ENCODE measurements at regions not wholly inside any gene's neighbourhood (a gene's known extent, or its start where the extent isn't known, plus 50 kb on each side); places are given as distances from the start of the nearest gene placed in this dataset.
"Not testable (repeated sequence)": the region's sequence is repeated elsewhere in the genome, so short reads cannot be mapped to it uniquely, and the experiment has no call there.

DNA sequence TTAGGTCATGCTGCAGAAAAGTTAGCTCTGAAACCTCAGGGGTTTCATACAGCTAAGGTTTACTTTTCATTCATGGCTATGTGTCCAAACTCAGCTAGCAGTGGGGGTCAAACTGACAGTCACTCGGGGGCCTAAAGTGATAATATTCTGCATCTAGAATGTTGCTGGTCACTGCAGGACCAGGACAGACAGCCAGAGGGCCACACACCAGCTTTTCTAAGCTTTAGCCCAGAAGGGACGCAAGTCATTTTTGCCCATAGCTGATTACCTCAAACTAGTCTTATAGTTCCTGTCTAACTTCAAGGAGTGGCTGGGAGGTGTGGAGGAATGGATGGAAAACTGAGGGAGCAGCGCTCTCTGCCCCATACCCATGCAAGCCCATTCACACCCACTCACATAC lies 163.0 kb upstream of the NLRP1 start:
- no peak for DNase-seq (ENCODE audit: low spot score)

DNA sequence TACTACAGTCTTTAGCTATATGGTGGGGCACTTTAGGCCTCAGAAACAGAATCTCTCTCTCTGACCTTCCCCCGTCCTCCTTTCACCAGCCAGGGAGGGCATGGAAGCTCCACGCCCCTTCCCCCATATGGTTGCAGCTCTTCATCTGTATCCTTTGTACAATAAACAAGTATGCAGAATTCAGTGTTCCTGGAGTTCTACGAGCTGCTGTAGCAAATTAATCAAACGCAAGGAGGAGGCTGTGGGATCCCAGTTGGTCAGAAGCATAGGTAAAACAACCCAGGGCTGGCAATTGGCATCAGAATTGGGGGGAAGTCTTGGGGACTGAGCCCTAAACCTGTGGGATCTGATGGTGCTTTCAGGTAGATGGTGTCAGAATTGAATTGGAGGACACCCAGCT lies 163.7 kb upstream of the NLRP1 start:
- no peak for DNase-seq (ENCODE audit: low spot score)

DNA sequence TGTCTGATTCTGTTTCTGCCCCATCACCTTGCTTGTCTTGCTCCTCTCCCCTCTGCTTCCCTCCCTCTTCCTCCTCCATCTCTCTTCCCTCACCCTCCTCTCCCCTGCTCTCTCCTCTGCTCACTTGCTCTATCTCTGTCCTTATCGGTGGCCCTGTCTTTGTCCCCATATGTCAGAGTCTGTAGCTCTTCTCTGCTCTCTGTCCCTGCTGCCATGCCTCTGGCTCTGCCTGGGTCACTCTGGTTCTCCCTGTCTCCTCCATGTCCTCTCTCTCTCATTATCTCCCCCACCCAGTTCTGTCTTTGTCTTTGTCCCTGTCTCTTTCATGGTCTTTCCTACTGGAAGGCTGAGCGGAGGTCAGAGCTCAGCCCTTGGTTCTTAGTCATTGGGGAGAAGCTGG lies 169.1 kb upstream of the NLRP1 start:
- DNase-seq (ENCODE audit: low spot score), result no peak

DNA sequence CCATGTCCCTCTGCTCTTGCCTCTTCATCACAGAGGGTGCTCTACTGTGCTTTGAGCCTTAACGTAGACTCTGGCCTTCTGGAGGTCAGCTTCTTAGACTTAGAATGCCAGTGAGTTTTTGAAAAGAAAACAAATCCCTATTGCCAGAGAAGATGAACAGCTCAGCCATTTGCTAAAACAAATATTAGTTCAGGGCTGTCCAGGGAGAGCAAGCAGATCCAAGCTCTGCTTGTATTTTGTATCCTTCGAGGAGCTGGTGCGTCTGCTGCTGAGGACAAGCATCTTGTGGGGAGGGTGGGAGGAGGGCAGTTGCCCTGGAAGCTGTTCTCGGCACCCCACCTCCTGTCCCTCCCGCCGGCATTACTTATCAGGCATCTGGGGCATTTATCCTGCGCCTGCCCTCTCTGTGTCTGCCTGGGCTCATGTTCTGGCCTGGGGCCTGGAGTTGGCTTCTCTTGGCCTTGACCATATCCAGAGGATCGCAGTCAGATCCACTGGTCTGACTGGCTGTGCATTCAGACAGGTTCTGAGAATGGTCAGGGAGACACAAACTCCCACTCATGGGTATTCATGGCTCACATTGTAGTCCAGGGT lies 173.1 kb upstream of the NLRP1 start:
- DNase-seq (ENCODE audit: low spot score), result no peak

DNA sequence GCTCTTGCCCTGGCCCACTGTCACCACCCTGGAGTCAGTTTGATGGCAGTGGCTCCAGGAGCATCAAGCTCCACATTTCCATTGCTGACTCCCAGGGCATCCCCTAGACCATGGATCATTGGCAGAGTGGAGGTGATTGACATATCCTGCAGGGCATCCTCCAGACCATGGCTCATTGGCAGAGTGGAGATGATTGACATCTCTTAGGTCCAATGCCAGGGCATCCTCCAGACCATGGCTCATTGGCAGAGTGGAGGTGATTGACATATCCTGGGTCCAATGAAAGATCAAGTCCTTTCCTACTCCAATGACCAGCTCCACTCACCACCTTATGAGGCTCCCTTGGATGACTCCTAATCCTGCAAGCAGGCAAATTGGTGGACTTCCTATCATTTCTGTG lies 174.3 kb upstream of the NLRP1 start:
- peak; percentile 57 for DNase-seq (ENCODE audit: low spot score)

DNA sequence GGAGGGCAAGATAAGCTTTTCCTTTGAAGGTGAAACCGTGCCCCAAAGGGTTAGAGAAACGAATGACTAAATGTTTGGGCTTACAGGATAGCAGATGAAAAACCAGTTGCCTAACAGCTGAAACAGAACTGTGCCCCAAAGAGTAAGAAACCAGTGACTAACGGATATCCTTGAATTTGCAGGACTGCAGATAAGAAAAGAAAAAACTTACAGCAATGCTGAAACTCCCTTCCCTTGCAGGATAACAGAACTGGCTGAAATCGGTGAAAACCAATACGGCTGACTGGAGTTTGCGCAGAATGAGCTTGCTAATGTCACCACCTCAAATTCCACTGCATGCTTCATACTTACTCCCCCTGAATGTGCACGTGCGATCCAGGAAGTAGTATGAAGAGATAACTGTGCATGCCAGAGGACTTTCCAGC lies 175.2 kb upstream of the NLRP1 start:
- DNase-seq (ENCODE audit: low spot score), result no peak

DNA sequence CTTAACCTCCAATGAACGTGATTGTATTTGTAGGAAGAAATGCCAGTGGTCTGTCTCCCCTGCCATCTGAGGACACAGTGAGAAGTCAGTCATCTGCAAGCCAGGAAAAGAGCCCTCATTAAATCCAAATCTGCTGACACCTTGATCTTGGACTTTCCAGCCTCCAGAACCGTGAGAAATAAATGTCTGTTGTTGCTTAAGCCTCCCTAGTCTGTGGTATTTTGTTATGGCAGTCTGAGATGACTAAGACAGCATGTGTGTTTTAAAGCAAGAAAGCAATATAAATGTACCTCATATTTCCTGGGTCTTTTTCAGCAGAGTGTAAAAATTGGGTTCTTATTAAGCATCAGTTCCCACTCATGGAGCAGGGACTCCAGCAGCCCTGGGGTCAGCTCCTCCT lies 177.9 kb upstream of the NLRP1 start:
- DNase-seq (ENCODE audit: low spot score), result no peak

DNA sequence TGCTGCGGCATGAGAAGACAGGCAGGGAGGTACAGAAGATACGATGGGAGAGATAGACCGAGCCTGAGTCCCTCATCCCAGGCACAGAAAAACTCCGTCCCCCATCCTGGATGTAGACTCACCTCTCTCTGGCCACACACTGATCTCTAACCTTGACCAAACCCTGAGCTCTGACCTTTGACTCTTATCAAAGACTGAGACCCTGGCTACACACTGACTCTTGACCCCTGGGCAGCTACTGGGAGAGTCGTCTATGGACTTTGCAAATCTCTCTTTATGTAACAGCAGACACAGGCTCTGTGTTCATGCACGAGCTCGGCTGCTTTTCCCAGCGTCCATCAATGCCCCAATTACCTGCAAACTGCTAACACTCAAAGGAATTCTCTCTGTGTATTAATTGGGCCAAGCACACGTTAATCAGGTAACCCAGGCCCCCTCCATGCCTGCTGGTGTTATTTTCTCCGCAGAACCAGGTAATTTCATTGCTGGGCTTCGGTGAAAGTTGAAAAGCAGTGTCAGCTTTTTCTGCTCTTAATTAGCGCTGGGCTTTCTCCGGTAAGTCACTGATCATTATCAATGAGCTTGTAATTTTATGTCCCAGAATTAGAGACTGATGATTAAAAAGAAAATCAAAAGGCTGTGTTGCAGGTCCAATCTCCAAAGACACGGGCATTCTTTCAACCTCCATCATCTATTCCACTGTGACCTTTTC lies 179.4 kb upstream of the NLRP1 start:
- DNase-seq (ENCODE audit: low spot score), result no peak

DNA sequence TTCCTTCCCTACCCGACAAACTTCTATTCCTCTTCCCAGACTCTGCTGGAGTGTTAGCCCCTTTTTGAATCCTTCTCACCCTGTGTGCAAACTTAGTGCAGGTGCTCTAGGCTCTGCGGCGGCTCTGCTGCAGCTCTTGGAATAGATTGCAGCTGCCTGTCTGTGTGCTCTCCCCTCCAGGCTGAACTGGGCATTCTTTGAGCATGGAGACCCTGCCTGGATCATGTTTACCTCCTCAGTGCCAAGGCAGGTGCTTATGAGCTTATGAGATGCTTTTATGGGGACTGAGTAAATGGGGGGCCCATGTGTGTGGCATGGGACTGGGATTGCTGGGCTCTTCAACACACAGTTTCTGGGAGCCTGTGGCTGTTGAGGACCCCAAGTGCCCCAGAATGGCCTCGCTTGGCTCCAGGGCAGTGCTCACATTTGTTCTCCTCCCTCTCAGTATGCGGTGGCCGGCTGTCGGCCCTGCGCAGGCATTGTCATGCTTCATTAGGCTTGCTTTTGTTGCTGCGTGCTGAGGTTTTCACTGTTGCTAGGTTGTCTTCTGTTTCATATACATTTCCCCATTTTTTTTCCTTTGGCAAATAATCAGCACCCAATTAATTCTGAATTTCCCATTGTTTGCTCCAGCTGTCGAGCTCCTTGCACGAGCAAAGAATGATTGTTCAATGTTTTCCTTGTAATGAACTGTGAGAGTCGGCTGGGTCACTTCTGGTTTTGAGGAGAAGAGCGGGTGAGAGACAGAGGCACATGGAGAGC lies 185.5 kb upstream of the NLRP1 start:
- DNase-seq (ENCODE audit: low spot score), result peak; percentile 32

DNA sequence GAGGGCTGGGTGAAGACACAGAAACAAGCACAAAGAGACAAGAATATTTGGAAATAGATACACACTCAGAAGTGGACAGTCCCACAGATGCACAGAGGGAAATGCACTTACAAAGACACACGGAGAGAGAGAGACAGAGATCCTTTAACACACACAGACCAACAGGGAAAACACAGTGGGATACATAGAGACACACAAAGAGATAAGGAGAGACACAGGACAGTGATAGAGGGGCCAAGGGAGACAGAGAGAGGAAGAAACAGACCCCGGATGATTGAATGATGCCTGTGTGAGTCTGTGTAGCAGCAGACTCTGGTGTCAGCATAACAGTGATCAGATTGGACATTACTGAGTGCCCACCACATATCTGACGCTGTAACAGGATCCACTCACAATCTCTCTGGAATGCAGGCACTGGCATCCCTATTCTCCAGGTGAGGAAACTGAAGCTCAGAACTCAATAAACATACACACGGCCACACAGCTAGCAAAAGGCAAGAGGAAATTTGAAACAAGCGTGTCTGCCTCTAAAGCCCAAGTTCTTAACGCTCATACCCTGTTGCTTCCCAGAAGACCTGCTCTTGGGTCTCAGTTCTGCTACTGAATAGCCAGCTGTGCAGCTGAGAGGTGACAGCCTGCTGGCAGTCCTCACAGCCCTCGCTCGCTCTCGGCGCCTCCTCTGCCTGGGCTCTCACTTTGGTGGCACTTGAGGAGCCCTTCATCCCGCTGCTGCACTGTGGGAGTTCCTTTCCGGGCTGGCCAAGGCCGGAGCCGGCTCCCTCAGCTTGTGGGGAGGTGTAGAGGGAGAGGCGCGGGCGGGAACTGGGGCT lies 186.3 kb upstream of the NLRP1 start:
- DNase-seq (ENCODE audit: low spot score), result no peak

DNA sequence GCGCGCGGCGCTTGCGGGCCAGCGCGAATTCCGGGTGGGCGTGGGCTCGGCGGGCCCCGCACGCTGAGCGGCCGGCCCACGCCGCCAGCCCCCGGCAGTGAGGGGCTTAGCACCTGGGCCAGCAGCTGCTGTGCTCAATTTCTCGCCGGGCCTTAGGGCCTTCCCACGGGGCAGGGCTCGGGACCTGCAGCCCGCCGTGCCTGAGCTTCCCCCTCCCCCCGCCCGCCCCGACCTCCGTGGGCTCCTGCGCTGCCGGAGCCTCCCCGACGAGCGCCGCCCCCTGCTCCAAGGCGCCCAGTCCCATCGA lies 186.9 kb upstream of the NLRP1 start:
- not testable (repeated sequence) for DNase-seq (ENCODE audit: low spot score)

DNA sequence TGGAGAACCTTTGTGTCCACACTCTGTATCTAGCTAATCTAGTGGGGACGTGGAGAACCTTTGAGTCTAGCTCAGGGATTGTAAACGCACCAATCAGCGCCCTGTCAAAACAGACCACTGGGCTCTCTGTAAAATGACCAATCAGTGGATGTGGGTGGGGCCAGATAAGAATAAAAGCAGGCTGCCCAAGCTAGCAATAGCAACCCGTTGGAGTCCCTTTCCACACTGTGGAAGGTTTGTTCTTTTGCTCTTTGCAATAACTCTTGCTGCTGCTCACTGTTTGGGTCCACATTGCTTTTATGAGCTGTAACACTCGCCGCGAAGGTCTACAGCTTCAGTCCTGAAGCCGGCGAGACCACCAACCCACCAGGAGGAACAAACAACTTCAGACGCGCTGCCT lies 187.7 kb upstream of the NLRP1 start:
- DNase-seq (ENCODE audit: low spot score), result not testable (repeated sequence)

DNA sequence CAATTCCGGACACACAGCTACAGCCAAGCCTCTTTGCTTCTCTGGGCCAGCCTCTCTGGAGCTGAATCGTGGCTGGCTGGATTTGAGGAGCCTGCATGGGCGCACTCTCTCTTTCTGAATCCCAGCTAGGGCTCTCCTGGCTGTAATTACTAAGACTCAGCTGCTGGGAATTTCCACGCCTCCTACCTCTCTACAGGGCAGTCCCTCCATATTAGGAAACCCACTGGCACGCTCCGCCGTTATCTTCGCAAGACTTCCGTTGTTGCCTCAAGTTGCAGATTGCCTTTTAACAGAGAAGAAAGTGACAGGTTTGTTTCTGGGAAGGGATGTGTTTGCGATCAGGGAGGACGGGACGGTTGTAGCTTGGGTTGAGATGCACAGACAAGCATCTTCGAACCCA lies 188.4 kb upstream of the NLRP1 start:
- no peak for DNase-seq (ENCODE audit: low spot score)

DNA sequence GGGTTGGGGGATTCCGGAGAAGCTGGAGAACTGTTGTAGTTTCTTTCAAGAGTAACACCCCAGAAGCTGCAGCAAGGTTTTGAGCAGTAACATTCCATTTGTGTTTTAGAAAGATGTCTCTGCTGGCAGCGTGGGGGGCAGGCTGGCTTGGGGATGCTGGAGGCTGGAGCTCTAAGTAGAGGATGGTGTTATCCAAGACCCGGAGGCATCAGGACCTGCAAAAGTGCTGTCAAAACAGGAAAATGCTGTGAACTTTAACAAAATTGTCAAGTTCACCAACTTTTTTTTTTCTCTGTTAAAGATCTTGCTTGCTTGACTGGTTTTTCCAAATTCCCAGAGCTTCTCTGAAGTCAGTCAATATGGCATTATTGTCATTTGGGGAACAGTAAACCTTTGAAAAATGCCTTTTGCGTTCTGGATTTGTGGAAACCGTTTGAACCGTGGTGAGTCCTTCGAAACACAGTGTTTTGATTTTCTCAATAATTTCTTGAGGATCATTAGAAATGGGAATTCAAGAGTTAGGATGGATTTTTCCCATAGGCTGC lies 189.6 kb upstream of the NLRP1 start:
- no peak for DNase-seq (ENCODE audit: low spot score)

DNA sequence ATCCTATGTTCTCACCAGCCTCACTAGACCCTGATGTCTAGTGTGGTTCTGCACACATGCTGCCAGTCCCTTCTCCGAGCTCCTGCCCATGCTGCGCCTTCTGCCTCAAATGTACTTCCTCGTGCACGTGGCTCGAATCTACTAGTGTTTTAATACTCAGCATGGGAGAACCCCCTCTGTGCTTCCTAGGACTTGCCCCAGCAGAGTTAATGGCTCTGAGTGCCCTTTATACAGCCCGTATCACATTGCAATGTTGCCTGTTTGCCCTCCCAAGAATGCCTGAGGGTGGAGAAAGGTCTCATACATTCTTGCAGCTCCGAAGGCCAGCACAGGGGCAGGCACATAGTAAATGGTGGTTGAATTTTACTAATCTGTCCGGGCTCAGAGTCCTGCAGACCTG lies 190.8 kb upstream of the NLRP1 start:
- no peak for DNase-seq (ENCODE audit: low spot score)

DNA sequence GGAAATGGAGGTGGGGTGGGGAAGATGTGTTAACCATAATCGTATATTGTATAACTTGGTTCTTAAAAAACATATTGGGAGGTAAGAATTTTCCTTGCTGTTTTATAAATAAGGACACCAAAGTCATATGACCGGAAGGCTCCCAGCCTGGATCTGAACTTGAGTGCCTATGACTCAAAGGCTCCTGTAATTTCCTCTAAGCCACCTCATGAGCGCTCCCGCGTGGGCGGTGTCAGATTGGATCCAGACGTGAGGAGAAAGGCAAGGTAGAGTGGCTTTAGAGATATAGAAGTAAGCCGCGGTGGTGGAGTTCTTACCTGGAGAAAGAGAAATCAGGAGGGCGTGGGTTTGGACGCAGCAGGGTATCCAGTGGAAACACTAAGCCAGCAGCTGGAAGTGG lies 196.2 kb upstream of the NLRP1 start:
- DNase-seq (ENCODE audit: low spot score), result no peak

DNA sequence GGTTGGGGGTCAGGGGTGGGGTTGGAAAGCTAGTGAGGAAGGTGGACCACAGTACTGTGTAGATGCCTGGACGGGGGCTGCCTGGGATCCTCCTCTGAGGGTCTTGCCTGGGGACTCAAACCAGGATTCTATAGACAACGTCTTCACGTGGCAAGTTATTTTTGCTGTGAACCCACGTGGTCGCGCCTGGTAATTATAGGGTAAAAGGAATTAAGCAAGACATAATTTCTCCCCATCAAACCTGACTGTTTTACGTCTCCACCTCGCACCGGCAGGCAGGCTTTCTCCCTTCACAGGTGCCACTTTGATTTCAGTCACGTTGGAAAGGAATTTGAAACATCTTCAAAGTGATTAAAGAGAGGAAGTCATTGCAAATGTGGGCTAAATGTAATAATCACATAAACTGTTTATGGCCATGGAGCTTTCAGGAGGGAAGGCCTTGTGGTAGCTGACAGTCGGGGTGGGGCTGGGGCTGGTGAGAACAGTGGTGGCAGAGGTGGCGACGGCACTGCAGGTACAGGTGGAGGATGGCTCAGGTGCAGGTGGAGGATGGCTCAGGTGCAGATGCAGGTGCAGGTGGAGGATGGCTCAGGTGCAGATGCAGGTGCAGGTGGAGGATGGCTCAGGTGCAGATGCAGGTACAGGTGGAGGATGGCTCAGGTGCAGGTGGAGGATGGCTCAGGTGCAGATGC lies 197.1 kb upstream of the NLRP1 start:
- no peak for DNase-seq (ENCODE audit: low spot score)

DNA sequence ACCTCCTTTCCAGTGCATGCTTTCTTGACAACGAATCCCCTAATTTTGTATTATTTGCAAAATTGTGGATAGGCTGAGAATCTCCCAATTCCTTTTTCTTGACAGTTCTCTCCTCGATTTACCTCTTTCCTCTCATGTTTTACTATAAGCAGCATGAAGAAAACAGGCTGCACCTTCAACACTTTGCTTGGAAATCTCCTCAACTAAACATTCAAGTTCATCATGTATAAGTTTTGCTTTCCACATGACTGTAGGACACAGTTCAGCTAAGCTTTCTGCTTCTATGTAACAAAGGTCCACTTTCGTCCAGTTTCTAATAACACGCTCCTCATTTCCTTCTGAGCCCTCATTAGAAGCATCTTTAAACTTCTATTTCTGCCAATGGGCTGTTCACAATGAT lies 199.0 kb upstream of the NLRP1 start:
- DNase-seq (ENCODE audit: low spot score), result no peak

DNA sequence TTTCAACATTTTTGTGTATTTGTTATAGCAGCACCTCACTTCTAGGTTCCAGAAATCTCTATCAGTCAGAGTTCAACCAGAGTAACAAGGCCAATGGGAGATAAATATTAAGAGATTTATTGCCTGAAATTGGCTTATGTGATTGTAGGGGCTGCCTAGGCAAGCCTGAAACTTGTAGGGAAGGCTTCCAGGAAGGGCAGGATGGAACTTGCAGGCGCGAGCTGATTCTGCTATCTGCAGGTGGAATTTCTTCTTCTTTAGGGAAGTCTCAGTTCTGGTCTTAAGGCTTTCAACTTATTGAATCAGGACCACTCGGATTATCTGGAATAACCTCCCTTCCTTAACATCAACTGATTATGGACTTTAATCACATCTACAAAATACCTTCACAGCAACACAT lies 199.5 kb upstream of the NLRP1 start:
- DNase-seq (ENCODE audit: low spot score), result no peak

DNA sequence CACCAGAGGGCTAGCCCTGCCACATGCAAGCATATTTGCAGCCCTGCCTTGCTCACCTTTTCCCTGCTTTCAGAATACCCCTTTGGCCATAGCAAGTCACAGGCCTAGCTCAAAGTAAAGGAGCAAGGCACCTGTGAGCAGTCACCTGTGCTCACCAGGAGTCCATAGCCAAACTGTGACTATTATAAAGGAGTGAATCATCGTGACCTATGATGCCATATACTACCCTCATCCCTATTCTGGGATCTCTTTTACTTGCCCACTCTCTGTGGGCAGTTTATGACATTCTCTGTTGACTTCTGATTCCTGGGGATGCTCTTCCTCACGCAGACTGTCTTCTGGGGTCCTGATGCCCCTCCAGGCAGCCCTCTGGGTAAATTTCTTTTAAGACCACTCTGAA lies 200.5 kb upstream of the NLRP1 start:
- no peak for DNase-seq (ENCODE audit: low spot score)

DNA sequence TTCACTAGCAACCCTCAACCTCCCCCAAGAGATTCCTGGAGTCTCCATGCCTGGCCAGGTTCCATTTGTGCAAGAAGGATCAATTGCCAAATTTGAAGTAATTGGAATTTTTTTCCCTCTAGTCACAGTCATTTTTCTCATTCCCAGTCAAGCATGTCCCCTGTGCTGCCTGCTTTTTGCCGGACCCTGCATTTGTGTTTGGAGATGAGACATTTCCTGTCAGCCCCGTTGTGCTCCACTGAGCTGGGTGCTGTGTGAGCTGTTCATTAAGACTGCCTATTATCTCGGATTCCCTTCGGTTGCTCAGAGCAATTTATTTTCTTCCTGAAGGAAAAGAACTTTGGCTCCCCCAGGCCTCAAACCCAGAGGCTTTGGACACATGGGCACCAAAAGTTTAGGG lies 201.0 kb upstream of the NLRP1 start:
- DNase-seq (ENCODE audit: low spot score), result no peak

All from iPS-NIHi11 (cell line).